Psoas muscle (tissue), 7 donors: ENCODE measurements at regions not wholly inside any gene's neighbourhood (a gene's known extent, or its start where the extent isn't known, plus 50 kb on each side); places are given as distances from the start of the nearest gene placed in this dataset.

ENCODE experiments used
- ATAC-seq, 4 donors: fragments of 200-7000 bp; cut with Tn5 transposase; one replicate each; pipeline ENCODE4 v1.9.1; 2020; ENCODE audit warnings: moderate library complexity in 3 of 4, mild to moderate bottlenecking in 2 of 4
- DNase-seq, 2 donors: peaks; one replicate each; pipeline ENCODE4 v3.0.0-alpha.2; 2020
- H3K27ac ChIP-seq: fragments of 200-600 bp; one replicate; pipeline ENCODE4 v1.8.0; 2022
- H3K27me3 ChIP-seq, 3 donors: fragments of 200-600 bp in 1 of 3; one replicate each; pipeline versions ENCODE4 v1.6.1 to v1.8.0; 2013 to 2022; ENCODE audit warnings: low read length in 2 of 3, mild to moderate bottlenecking in 2 of 3, moderate library complexity in 1 of 3; ENCODE audit not compliant: insufficient read depth in 3 of 3
- H3K36me3 ChIP-seq, 2 donors: fragments of 200-600 bp in 1 of 2; one replicate each; pipeline versions ENCODE4 v1.6.1 to v1.8.0; 2013 to 2022; ENCODE audit warnings: low read depth in 1 of 2, mild to moderate bottlenecking in 1 of 2, moderate library complexity in 1 of 2; ENCODE audit not compliant: insufficient read depth in 1 of 2
- H3K4me1 ChIP-seq: fragments of 200-600 bp; one replicate; pipeline ENCODE4 v1.8.0; 2022
- H3K4me3 ChIP-seq: fragments of 200-600 bp; one replicate; pipeline ENCODE4 v1.8.0; 2022; ENCODE audit warnings: mild to moderate bottlenecking
- H3K9me3 ChIP-seq: fragments of 200-600 bp; one replicate; pipeline ENCODE4 v1.8.0; 2022
- CTCF ChIP-seq: fragments of 200-600 bp; IDR thresholded peaks from one replicate; pipeline ENCODE4 v1.8.0; 2022; ENCODE audit warnings: antibody characterized with exemption
- WGBS, 3 donors: extraction: QIAGEN DNeasy Blood & Tissue Kit; methylation state at CpG; one replicate each; pipeline versions ENCODE4 v1.1.6 to v1.1.7; 2013; 5-methylcytosine and 5-hydroxymethylcytosine counted together
- intact Hi-C, 2 donors: fragments of 100-400 bp; cut with DNase I; formaldehyde crosslinking; loops; one replicate each; pipeline versions ENCODE4 v1.11.0 to v1.14.2; 2022
- donor health status: healthy with polysubstance abuse.
- donor health status: DM: no; HTN: no; CAD: no; lungs with moderate emphysema.
- donor health status: Bipolar disorder and iron deficiency.
- donor health status: healthy.
- donor health status: DM: yes; HTN: yes; CAD: no.
- donor health status: DM: no; HTN: no; CAD: no.
- donor health status: DM: yes; HTN: yes; CAD: no.

GRCh38 chr2:180328795-180329422 lies 321.8 kb upstream of the CWC22 start:
- ATAC-seq: no peak
- H3K4me3 ChIP-seq: no peak overlapping the region
- intact Hi-C loops: no loop called here
- DNase-seq: no peak
- no peaks in the 10 kb centered on the region for H3K4me1 ChIP-seq
- no peak overlapping the region for H3K27ac ChIP-seq
- WGBS, 3 donors: 49 to 59% (median 55%) methylated on average over 1 of the region's 1 CpG
- H3K9me3 ChIP-seq: no peaks in the 10 kb centered on the region
- no peak for TF ChIP-seq CTCF
- no peaks in the 10 kb centered on the region for H3K36me3 ChIP-seq
- H3K27me3 ChIP-seq: no peaks in the 10 kb centered on the region

DNA sequence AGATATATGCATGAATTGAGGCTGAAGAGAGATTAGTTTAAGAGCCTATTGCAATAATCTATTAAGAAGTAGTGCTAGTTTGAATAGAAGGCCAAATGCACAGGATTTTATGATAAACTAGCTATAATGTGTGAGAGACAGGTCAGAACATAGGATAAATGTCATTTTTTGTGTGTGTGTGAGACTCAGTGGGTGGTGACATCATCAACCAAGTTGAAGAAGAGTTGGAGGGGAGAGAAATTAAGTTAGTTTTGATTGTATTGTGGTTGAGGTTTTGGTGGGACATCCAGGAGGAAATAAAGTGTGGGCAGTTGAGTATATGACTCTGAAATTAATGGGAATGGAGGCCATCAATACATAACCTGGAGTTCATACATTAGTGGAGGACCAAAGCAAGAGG lies 320.1 kb upstream of the CWC22 start:
- Histone ChIP-seq H3K27me3 (no peaks in the 10 kb centered on the region), H3K4me1 (no peaks in the 10 kb centered on the region), H3K9me3 (no peaks in the 10 kb centered on the region), H3K36me3 (no peaks in the 10 kb centered on the region), H3K4me3 (no peak overlapping the region), H3K27ac (no peak overlapping the region)
- intact Hi-C loops: no loop called here
- DNase-seq (no peak), ATAC-seq (no peak)
- TF ChIP-seq CTCF: no peak

GRCh38 chr2:180325416-180326120 lies 318.5 kb upstream of the CWC22 start:
- intact Hi-C loops: no loop called here
- H3K27ac ChIP-seq: no peak overlapping the region
- H3K9me3 ChIP-seq: no peaks in the 10 kb centered on the region
- TF ChIP-seq CTCF: no peak
- DNase-seq (no peak), ATAC-seq (no peak)
- no peak overlapping the region for H3K4me3 ChIP-seq
- no peaks in the 10 kb centered on the region for H3K4me1 ChIP-seq
- no peaks in the 10 kb centered on the region for H3K27me3 ChIP-seq
- no peaks in the 10 kb centered on the region for H3K36me3 ChIP-seq
- WGBS, 3 donors: 59 to 64% (median 60%) methylated on average over 2 of the region's 2 CpGs

GRCh38 chr2:180324182-180324581 lies 317.1 kb upstream of the CWC22 start:
- H3K27me3 ChIP-seq: no peaks in the 10 kb centered on the region
- no peaks in the 10 kb centered on the region for H3K36me3 ChIP-seq
- no peak for TF ChIP-seq CTCF
- ATAC-seq: no peak
- H3K4me1 ChIP-seq: no peaks in the 10 kb centered on the region
- no peak overlapping the region for H3K27ac ChIP-seq
- H3K4me3 ChIP-seq: no peak overlapping the region
- H3K9me3 ChIP-seq: no peaks in the 10 kb centered on the region
- intact Hi-C loops: no loop called here
- DNase-seq: no peak

DNA sequence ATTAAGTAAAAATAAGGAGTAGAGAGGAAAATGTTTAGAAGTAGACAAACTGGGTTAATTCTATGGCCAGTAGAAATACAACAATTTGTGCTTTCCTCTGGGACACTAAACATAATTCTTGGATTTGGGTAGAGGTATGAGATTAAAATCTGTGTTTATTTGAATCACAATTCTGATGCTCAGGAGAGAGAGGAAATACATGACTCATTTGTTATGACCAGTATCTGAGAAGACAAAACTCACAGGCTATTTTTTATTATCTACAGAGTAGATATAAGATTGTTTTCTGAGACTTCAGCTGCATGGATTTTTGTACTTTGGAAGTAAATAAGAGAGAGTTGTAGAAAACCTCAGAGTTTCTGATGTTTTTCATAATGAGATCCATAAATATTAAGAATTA lies 315.7 kb upstream of the CWC22 start:
- Histone ChIP-seq H3K4me3 (no peak overlapping the region), H3K9me3 (no peaks in the 10 kb centered on the region), H3K27me3 (no peaks in the 10 kb centered on the region), H3K27ac (no peak overlapping the region), H3K4me1 (no peaks in the 10 kb centered on the region), H3K36me3 (no peaks in the 10 kb centered on the region)
- intact Hi-C loops: no loop called here
- no peak for ATAC-seq
- no peak for TF ChIP-seq CTCF
- no peak for DNase-seq
